ENCODE measurements at regions not wholly inside any gene's neighbourhood (a gene's known extent, or its start where the extent isn't known, plus 50 kb on each side); places are given as distances from the start of the nearest gene placed in this dataset.

- TF ChIP-seq CTCF (IDR thresholded peaks at IDR 0.05) (no peak), POLR2A (IDR thresholded peaks at IDR 0.05) (no peak)
These were observed 109.8 kb upstream of the PLXNC1 start for GRCh38 chr12:94038605-94039004.

Data from thyroid gland (tissue), 4 donors.